ENCODE measurements at regions not wholly inside any gene's neighbourhood (a gene's known extent, or its start where the extent isn't known, plus 50 kb on each side); places are given as distances from the start of the nearest gene placed in this dataset.

GRCh38 chr18:61096226-61096625 is 237.0 kb upstream of the CDH20 start:
- no peak for ATAC-seq
- no peak for TF ChIP-seq CTCF (IDR thresholded peaks at IDR 0.05)
- Histone ChIP-seq H3K4me3 (no peak overlapping the region), H3K36me3 (no peaks in the 10 kb centered on the region), H3K4me1 (no peaks in the 10 kb centered on the region), H3K27ac (no peak overlapping the region), H3K9me3 (no peaks in the 10 kb centered on the region), H3K27me3 (no peaks in the 10 kb centered on the region)
- FAIRE-seq, result no peak
- 59 to 67% methylated on average over 2 of the region's 2 CpGs for WGBS, 2 donors
- intact Hi-C loops (cut with DNase I), result no loop called here
- no peak for DNase-seq

GRCh38 chr18:61107113-61107512 is 226.1 kb upstream of the CDH20 start:
- no peak overlapping the region for H3K4me3 ChIP-seq
- intact Hi-C loops (cut with DNase I), result no loop called here
- H3K27ac ChIP-seq, result no peak overlapping the region
- no peak for ATAC-seq
- no peak for DNase-seq
- no peaks in the 10 kb centered on the region for H3K9me3 ChIP-seq
- WGBS, 2 donors, result 84 to 89% methylated on average over 1 of the region's 1 CpG
- no peak for TF ChIP-seq CTCF (IDR thresholded peaks at IDR 0.05)
- no peaks in the 10 kb centered on the region for H3K36me3 ChIP-seq
- H3K4me1 ChIP-seq, result no peaks in the 10 kb centered on the region
- FAIRE-seq, result peak; percentile 32
- H3K27me3 ChIP-seq, result no peaks in the 10 kb centered on the region

GRCh38 chr18:61108706-61109105 is 224.5 kb upstream of the CDH20 start:
- no peaks in the 10 kb centered on the region for H3K27me3 ChIP-seq
- TF ChIP-seq CTCF (IDR thresholded peaks at IDR 0.05), result no peak
- FAIRE-seq (no peak), ATAC-seq (no peak), DNase-seq (no peak)
- intact Hi-C loops (cut with DNase I), result no loop called here
- no peak overlapping the region for H3K27ac ChIP-seq
- no peaks in the 10 kb centered on the region for H3K4me1 ChIP-seq
- H3K9me3 ChIP-seq, result no peaks in the 10 kb centered on the region
- H3K36me3 ChIP-seq, result no peaks in the 10 kb centered on the region
- H3K4me3 ChIP-seq, result no peak overlapping the region

GRCh38 chr18:61123309-61123708 is 209.9 kb upstream of the CDH20 start:
- TF ChIP-seq CTCF (IDR thresholded peaks at IDR 0.05), result no peak
- intact Hi-C loops (cut with DNase I), result no loop called here
- Histone ChIP-seq H3K27ac (no peak overlapping the region), H3K9me3 (no peaks in the 10 kb centered on the region), H3K4me3 (no peak overlapping the region), H3K27me3 (no peaks in the 10 kb centered on the region), H3K4me1 (no peaks in the 10 kb centered on the region), H3K36me3 (no peaks in the 10 kb centered on the region)
- ATAC-seq (no peak), DNase-seq (no peak), FAIRE-seq (no peak)
- 75 to 91% methylated on average over 2 of the region's 2 CpGs for WGBS, 2 donors

GRCh38 chr18:61127714-61128467 is 205.3 kb upstream of the CDH20 start:
- intact Hi-C loops (cut with DNase I), result no loop called here
- no peak for FAIRE-seq
- peak in 2 of 4 donors; percentile 40 to 42 for ATAC-seq

More at GRCh38 chr18:61127714-61128467, 205.3 kb upstream of the CDH20 start:
- Histone ChIP-seq H3K27me3 (no peaks in the 10 kb centered on the region), H3K4me3 (no peak overlapping the region), H3K27ac (no peak overlapping the region), H3K4me1 (no peaks in the 10 kb centered on the region), H3K36me3 (no peaks in the 10 kb centered on the region), H3K9me3 (no peaks in the 10 kb centered on the region)
- WGBS, 2 donors, result 18 to 23% methylated on average over 6 of the region's 6 CpGs
- no peak for TF ChIP-seq CTCF (IDR thresholded peaks at IDR 0.05)
- no peak for DNase-seq
